ENCODE measurements at regions not wholly inside any gene's neighbourhood (a gene's known extent, or its start where the extent isn't known, plus 50 kb on each side); places are given as distances from the start of the nearest gene placed in this dataset.

GRCh38 chr2:35933031-35933430, 422.5 kb upstream of the CRIM1 start:
- no peak overlapping the region for H3K4me3 ChIP-seq (replicated peaks; ENCODE audit: low read depth, low read length)
- no peak for DNase-seq (ENCODE audit: extremely low read depth, low read depth)
- no peak for TF ChIP-seq CTCF (IDR thresholded peaks at IDR 0.05; ENCODE audit: low read depth, low read length, missing control alignments)

- TF ChIP-seq CTCF (IDR thresholded peaks at IDR 0.05; ENCODE audit: low read depth, low read length, missing control alignments) = no peak
- H3K4me3 ChIP-seq (replicated peaks; ENCODE audit: low read depth, low read length) = no peak overlapping the region
- DNase-seq (ENCODE audit: extremely low read depth, low read depth) = no peak
These were observed 423.2 kb upstream of the CRIM1 start for GRCh38 chr2:35932276-35932963.

- DNase-seq (ENCODE audit: extremely low read depth, low read depth) = no peak
- no peak for TF ChIP-seq CTCF (IDR thresholded peaks at IDR 0.05; ENCODE audit: low read depth, low read length, missing control alignments)
These were observed 424.0 kb upstream of the CRIM1 start for GRCh38 chr2:35931626-35932025.

GRCh38 chr2:35931115-35931514, 424.5 kb upstream of the CRIM1 start:
- no peak overlapping the region for H3K4me3 ChIP-seq (replicated peaks; ENCODE audit: low read depth, low read length)
- no peak for DNase-seq (ENCODE audit: extremely low read depth, low read depth)
- no peak for TF ChIP-seq CTCF (IDR thresholded peaks at IDR 0.05; ENCODE audit: low read depth, low read length, missing control alignments)

More at GRCh38 chr2:35931626-35932025, 424.0 kb upstream of the CRIM1 start:
- no peak overlapping the region for H3K4me3 ChIP-seq (replicated peaks; ENCODE audit: low read depth, low read length)

GRCh38 chr2:35929551-35929950, 426.0 kb upstream of the CRIM1 start:
- no peak overlapping the region for H3K4me3 ChIP-seq (replicated peaks; ENCODE audit: low read depth, low read length)
- no peak for DNase-seq (ENCODE audit: extremely low read depth, low read depth)
- no peak for TF ChIP-seq CTCF (IDR thresholded peaks at IDR 0.05; ENCODE audit: low read depth, low read length, missing control alignments)

GRCh38 chr2:35920061-35920460, 435.5 kb upstream of the CRIM1 start:
- DNase-seq (ENCODE audit: extremely low read depth, low read depth) = no peak
- TF ChIP-seq CTCF (IDR thresholded peaks at IDR 0.05; ENCODE audit: low read depth, low read length, missing control alignments) = no peak
- H3K4me3 ChIP-seq (replicated peaks; ENCODE audit: low read depth, low read length) = no peak overlapping the region

- no peak overlapping the region for H3K4me3 ChIP-seq (replicated peaks; ENCODE audit: low read depth, low read length)
- no peak for DNase-seq (ENCODE audit: extremely low read depth, low read depth)
- no peak for TF ChIP-seq CTCF (IDR thresholded peaks at IDR 0.05; ENCODE audit: low read depth, low read length, missing control alignments)
These were observed 440.3 kb upstream of the CRIM1 start for GRCh38 chr2:35915261-35915660.

Data from HFF-Myc (cell line).